ENCODE measurements at regions not wholly inside any gene's neighbourhood (a gene's known extent, or its start where the extent isn't known, plus 50 kb on each side); places are given as distances from the start of the nearest gene placed in this dataset.
"Not testable (repeated sequence)": the region's sequence is repeated elsewhere in the genome, so short reads cannot be mapped to it uniquely, and the experiment has no call there.

DNA sequence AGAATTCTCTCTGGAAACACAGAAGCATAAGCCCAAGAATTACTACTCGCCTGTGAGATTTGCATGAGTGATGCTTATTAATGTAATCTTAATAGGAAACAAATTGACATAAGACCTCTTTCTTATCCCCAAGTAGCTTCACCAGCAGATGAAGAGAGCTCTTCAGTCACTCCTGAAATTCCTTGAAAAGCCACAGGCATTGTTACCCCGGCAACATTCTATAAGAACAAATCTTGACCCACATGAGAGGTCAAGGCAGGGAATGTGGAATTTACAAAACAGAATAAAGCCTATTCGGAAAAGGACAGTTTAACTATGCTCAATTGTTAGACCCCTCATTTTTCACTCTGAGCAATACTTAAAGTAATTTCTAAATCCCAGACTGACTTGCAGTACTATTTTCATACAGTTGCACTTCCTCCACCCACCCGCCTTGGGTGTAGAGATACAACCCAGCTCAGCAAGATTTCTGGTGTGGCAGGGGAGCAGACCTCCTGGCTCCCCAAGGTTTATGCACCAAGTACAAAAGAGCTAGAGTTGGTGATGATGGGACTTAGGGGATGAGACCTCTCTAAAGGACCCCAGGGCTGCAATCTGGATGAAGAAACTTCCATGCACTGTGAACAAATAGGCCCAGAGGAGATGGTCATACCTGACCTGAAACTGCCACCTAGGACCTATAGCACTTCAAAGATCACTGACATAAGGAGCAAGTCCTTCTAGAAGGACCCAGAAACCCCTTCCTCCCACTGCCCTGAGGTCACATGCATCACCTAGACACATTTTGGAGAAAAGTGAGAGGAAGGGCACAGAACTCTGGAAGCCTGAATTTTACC lies 242.1 kb downstream of the ZNF608 start:
- DNase-seq, result no peak

DNA sequence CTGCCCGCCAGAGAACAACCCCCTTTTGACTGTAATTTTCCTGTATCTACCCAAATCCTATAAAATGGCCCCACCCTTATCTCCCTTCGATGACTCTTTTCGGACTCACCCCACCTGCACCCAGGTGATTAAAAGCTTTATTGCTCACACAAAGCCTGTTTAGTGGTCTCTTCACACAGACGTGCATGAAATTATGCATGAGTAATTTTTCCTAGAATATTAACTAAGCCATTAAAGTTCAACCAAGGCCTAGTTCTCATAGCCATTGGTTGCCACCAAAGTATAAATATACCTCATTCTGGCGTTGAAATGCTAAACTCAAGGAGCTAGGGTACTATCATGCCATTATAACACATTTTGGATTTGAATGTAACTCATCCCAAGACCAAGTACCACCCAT lies 243.9 kb downstream of the ZNF608 start:
- DNase-seq, result no peak

DNA sequence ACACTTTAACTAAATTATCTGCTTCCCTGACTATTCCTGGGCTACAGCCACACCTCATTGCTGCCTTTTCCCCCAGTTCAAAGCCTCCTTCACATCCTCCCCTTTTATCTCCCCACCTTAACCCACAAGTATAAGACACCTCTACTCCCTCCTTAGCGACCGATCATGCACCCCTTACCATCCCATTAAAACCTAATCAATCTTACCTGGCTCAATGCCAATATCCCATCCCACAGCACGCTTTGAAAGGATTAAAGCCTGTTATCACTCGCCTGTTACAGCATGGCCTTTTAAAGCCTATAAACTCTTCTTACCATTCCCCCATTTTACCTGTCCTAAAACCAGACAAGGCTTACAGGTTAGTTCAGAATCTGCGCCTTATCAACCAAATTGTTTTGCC lies 246.6 kb downstream of the ZNF608 start:
- not testable (repeated sequence) for DNase-seq

DNA sequence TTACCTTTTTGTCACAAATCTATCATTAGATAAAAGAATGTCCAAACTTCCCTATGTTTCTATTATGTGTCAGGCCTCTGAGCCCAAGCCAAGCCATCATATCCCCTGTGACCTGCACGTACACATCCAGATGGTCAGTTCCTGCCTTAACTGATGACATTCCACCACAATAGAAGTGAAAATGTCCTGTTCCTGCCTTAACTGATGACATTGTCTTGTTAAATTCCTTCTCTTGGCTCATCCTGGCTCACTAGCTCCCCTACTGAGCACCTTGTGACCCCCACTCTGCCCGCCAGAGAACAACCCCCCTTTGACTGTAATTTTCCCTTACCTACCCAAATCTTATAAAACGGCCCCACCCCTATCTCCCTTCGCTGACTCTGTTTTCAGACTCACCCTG lies 249.5 kb downstream of the ZNF608 start:
- DNase-seq, result not testable (repeated sequence)

DNA sequence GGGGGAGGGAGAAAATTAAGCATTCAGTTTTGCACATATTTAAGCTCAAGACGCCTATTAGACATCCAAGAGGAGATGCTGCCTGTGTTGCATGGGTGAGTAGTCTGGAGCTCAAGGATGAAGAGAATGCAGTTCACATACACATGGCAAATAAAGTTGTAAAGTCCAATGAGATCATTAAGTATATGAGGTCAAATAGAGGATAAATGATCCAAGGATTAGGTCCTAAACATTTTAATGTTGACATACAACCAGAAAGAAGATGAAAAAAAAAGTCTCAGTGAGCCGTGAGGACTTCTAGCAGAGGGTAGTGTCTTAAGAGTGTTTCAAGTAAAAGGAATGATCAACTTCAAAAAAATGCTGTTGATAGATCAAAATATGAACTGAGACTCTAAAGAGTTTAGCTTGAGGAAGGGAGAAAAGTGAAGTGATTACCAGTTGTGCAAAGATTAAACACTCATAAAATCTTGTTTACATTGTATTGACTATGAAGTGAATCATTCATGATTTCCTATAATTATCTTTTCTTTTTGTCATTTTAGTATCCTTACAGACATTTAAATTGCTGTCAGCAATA lies 251.8 kb downstream of the ZNF608 start:
- no peak for DNase-seq

DNA sequence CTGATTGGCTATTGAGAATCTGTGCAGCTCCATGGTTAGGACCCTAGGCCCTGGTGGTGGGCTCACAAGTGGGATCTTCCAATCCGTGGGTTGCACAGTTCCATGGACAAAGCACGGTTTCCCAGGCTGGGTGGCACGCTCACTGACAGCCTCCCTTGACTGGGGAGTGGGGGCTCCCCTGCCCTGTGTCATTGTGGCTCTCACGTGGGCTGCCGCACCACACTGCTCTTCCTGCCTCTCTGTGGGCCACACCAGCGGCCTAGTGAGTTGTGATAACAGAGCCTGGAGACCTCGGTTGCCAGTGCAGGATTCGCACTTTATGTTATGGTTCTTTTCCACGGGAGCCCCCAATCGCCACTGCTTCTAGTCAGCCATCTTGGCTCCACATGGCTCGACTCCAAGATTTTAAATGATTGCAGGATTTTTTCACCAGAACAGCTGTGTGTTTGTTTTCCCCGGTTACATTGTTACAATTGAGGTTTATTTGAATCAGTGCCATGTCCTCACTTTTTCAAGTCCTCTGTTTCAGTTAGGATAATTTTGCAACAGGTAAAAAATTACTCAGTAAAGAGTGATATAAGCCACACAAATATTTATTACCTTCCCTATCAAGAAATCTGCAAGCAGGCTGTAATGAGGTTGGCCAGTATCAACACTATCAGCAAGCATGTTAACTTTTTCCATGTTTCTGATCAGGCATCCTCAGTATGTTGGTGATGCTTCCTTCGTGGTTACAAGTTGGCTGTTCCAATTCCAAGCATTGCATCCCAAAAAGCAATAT lies 253.8 kb downstream of the ZNF608 start:
- no peak for DNase-seq

DNA sequence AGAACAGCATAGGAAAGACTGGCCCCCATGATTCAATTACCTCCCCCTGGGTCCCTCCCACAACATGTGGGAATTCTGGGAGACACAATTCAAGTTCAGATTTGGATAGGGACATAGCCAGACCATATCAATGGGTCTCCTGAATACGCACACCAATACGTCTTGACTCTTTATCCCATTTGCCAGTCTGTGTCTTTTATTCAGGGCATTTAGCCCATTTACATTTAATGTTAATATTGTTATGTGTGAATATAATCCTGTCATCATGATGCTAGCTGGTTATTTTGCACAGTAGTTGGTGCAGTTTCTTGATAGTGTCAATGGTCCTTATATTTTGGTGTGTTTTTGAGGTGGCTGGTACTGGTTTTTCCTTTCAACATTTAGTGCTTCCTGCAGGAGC lies 256.1 kb downstream of the ZNF608 start:
- not testable (repeated sequence) for DNase-seq

DNA sequence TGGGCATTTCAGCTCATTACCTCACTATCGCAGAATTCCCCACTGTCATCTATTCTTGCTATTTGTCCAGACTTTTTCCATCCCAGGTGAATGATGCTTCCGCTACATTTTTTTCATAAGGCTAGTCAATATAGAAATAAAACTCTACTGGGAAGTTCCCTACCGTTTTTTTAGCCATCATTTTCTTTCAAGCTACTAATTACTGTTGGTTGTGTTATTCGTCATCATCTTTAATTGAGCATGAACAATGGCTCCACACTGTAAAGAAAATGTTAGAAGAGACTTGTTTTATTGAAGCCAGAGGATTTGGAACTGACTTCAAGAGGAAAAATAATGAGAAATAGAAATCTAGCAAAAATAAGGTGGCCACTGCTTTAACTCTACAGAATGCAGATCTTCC lies 265.0 kb downstream of the ZNF608 start:
- no peak for DNase-seq

DNA sequence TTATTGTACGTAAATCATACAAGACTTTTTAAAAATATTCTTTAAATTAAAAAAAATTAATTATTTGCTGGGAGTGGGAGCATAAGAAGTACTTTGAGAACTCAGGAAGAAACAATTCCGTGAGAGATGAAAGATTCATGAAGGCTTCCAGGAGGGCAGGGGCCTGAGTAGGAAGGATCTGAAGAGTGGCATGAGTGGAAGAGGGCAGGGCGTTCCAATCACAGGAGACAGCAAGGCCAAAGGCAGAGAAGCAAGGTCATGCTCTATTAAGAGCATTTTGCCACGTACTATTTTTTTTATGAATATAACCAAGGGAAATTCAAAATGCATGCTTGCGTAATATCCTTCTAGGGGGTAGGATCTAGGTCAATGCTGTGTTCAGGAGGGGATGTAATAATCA lies 265.5 kb downstream of the ZNF608 start:
- no peak for DNase-seq

DNA sequence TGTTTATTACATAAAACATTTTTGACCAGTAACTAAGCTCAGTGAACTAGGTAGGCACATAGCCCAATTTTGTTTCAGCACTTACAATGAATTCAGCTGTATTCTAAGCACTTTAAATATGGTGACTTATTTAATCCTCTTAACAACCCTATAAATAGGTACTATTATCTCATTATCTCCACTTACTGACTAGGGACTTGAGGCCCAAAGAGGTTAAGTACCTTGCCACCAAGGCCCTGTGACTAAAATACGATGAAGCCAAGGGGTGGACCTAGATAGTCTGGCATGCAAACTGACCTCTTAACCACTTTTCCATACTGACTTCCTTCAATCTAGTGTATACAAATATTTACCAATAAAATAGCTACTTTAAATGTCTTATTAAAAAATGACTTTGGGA lies 266.4 kb downstream of the ZNF608 start:
- no peak for DNase-seq

DNA sequence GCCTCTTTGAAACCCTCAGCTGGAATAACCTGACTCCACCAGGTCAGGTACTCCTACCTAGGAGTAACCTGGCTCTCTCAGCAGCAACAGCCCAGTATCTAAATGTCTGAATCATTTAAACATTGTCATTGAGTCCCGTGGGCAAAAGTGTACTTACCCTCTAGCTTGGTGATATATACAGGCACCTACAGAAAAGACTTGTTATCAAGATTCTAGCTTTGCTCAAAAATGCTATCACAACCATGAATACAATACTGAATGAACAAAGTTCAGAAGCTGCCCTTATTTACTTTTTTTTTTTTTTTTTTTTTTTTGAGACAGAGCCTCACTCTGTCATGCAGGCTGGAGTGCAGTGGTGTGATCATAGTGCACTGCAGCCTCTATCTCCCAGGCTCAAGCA lies 268.2 kb downstream of the ZNF608 start:
- no peak for DNase-seq

DNA sequence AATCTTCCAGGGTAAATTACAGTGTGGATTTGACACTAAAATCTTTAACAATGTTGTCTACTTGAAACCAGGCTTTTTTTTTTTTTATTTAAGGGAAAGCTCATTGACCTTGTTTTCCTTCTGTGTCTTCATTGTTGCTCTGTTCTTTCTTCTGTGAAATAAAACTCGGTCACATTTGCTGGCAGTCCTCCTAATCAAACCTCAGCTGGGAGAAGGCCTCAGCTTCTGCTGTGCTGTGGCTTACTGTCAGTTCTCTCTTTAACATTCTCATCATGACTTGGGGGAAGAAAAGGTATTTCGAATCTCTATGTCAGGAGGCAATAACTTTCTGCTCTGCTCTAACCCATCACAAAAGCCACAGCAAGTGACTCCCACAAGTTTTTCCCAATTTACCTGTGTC lies 268.9 kb downstream of the ZNF608 start:
- no peak for DNase-seq

DNA sequence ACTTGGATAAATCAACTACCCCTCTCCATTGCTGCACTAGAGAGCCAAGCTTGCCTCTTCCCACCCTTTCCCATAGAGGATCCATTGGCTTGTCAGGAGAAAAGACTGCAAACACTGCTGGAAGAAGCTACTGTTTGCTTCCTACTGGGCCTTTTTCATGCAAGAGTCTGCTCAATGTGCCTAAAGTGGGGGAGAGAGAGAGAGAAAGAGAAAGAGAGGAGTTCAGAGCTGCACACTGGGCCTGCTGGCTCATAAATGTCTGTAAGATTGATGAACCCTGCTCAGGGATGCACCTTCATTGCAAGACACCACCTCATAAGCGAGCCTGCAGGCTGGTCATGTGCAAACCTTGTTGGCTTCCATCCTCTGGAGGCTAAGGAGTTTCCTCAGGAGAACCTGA lies 269.4 kb downstream of the ZNF608 start:
- no peak for DNase-seq

DNA sequence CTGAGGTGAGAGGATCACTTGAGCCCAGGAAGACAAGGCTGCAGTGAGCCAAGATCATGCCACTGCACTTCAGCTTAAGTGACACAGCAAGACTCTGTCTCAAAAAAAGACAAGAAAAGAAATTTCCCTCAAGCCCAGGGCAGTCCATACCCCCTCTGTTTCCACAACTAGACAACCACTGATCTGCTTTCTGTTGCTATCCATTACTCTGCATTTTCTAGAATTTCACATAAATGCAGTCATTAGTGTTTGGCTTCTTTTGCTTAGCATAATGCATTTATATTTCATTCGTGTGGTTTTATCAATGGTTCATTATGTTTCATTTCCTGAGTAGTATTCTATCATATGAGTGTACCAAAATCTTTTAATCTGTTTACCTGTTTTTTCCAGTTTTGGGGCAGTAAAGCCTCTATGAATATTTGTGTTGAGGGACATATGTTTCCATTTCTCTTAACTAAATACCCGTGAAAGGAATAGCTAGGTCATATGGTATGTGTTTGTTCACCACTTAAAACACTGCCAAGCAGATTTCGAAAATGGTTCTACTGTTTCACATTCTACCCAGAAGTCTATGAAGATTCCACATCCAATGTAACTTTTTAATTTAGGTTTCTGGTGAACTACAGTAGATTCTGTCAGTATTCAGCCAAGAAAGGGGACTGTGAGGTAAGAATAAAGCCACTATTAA lies 271.8 kb downstream of the ZNF608 start:
- no peak for DNase-seq

DNA sequence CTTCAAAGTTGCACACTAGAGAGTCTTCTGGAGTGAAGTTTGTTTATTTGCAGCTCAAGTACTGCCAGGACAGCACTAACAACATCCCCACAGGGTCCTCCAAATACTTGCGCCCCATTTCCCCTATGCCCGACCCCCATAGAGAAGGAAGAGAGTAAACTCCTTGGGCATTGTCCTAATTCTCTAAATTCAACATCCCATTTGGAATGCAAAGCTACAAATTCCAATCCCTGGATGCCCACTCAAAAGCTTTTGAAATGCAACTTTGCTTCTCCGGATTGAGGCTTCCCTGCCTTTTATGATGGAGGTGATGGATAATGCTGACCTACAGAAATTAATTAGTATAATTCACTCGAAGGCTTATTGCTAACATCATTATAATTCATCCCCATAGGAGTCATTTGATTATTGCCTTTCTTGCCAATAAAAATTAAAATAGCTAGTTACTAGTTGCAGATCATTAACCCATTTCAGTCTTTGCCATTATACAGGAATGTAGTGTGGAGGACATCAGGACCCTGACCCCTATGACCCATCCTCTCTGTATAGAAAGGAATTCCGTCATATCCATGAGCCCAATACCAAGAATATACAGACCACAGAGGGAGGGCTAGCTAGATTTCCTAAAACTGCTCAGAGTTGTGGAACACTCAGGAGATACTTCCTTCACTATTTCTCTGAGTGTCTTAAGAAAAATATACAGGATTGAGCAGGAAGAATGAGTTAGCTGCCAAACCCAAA lies 277.6 kb downstream of the ZNF608 start:
- DNase-seq, result no peak

DNA sequence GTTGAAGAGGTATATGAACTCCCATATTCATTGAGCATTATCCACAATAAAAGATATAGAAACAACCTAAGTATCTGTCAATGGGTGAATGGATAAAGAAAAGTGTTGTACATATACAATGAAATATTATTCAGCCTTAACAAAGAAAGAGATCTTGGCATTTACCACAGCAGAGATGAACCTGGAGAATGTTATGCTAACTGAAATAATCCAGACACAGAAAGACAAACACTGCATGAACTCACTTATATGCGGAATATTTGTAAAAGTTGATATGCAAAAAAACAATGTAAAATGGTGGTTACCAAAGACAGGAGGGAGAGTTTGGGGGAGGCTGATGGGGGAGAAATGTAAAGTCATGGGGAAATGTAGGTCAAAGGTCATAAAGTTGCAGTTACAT lies 278.7 kb downstream of the ZNF608 start:
- DNase-seq, result no peak

DNA sequence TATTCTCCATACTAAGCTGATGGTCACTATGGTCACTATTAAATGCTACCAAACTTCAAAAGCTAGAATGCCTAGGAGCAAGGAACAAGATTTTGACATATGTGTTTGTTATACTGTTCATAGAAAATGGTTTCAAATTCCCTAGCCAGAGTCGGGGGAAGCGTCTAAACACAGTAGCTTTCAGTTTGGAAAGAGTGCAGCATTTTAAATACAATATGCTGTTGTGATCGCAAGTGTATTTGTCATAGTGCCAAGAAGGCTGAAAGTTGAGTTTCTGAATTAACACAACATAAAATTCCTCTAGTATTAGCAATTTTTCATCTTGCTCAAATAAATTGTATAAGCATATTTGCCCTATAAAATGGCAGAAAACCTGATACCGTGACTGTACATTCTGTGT lies 280.4 kb downstream of the ZNF608 start:
- DNase-seq, result no peak

DNA sequence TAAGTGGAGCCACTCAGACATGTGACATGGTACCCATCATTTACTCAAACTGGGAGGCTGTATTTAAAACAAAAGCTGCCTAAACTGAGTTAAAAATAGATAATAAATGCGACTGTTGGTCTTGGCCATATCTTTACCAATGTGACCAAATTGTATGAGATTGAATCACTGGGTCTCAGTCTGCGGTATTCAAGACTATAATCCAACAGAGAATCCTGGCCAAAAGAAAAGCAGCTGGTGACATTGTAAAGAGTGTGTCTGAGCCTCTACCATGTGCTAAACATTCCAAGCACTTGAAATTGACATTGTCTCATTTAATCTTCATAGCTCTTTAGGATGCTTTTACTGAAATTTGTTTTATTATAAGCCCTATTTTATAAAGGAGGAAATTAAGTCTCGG lies 282.6 kb downstream of the ZNF608 start:
- DNase-seq, result no peak

DNA sequence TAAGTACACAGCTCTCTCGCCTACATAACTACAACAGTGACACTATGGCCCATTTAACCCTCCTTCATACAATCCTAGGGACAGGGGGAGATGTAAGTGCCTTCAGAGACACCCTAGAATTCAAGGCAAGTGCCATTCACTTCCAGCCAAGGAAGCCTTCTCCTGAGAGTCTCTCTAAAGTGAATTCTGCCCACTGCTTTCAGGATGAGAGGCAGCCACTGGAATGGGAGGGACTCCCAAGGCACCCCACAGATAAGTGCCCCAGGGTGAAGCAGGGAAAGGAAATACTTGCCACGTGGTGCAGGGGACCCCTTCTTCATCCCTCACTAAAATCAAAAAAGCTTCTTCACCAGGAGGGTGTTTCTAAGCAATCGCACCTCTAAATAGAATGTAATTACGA lies 283.7 kb downstream of the ZNF608 start:
- DNase-seq, result no peak

DNA sequence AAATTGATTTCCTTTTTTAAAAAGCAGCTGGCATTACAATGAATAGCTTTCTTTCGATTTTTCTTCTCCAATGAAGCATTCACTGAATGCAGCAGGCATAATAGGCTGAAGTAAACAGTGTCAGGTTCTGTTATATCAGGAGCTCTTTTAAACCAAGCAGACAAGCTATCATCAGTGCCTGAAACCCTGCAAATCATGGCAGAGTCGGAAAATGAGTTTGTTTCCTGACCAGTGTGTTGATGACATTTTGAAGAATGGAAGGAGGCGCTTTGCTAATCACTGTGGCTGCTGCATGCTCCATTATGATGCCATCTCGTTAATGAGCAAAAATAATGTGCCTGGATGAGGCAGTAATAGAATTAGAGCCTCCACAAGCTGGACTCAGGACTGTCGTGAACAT lies 284.5 kb downstream of the ZNF608 start:
- no peak for DNase-seq

DNA sequence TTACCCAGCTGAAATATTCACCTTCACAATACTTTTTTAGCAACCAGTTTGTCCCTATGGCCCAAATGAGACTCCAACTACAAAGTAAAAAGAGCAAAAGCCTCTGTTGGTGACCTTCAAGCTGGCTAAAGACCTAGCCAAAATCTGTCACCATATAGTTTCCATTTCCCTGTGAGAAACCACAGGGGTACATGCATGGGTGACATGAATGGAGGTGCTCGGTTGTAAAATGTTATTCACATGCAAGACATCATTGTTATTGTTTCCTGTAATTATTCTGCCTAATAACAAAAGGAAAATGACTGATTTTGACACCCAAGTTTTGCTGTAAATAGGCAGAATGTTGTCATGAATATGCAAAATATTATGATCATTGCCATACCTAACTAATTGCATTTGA lies 285.3 kb downstream of the ZNF608 start:
- DNase-seq, result no peak

DNA sequence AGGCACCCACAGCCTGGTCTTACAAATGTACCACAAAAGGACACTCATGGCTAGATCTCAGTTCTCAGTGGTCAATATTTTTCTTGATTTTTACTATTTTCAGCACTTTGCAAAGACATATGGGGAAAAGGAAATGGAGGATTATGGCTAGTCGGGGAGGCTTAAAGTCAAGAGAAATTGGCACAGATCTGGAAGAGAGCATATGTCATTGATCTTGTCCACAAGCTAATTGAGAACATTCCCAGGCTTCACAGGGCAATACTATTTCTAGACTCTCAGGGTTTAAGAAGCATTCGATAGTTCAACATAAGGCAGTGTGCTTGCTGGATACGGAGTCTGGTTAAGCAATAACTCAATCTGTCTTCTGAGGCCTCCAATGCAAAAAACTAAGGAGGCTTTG lies 285.8 kb downstream of the ZNF608 start:
- DNase-seq, result no peak

DNA sequence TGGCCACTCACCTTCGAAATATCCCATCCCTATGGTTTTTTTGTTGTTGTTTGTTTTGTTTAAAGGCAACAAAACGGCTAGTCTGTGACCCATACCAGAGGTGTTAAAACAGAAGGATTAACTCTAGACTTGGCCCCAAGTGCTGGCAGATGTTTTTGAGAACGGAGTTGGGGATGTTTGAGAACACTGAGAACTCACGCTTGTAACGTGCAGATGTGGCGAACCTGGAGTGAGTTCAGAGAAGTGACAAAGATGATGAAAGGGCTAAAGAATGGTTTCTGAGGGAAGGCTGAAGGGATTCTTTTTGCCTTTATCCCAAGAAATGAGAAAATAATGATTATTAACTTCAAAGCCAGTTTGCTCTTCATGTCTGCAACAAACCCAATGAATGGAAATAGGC lies 286.5 kb downstream of the ZNF608 start:
- DNase-seq, result no peak
